ENCODE measurements at regions not wholly inside any gene's neighbourhood (a gene's known extent, or its start where the extent isn't known, plus 50 kb on each side); places are given as distances from the start of the nearest gene placed in this dataset.

DNA sequence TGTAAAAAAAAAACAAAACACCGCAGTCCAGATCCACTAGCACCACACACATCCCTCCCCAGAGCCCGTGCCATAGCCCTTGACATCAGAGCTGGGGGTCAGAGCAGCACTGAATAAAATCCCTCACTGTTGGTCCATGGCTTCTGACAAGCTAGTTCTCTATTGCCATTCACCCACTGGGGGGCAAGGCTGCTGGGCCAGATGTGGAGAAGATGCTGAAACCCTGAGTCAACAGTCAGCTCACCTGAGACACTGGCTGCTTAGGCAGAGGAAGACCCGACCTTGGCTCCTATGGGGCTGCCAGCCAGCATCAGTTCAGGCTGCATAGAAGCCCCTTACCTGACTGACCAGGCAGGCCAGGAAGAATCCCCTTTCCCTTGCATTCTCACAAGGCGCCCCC, 228.2 kb downstream of the SOX9 start:
- TF ChIP-seq, protein P1, sequence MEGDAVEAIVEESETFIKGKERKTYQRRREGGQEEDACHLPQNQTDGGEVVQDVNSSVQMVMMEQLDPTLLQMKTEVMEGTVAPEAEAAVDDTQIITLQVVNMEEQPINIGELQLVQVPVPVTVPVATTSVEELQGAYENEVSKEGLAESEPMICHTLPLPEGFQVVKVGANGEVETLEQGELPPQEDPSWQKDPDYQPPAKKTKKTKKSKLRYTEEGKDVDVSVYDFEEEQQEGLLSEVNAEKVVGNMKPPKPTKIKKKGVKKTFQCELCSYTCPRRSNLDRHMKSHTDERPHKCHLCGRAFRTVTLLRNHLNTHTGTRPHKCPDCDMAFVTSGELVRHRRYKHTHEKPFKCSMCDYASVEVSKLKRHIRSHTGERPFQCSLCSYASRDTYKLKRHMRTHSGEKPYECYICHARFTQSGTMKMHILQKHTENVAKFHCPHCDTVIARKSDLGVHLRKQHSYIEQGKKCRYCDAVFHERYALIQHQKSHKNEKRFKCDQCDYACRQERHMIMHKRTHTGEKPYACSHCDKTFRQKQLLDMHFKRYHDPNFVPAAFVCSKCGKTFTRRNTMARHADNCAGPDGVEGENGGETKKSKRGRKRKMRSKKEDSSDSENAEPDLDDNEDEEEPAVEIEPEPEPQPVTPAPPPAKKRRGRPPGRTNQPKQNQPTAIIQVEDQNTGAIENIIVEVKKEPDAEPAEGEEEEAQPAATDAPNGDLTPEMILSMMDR (IDR thresholded peaks at IDR 0.05; ENCODE audit: low read length) = no peak
- TF ChIP-seq EZH2phosphoT487 (IDR thresholded peaks at IDR 0.05; ENCODE audit: low read length) (no peak), EZH2 (optimal IDR thresholded peaks at IDR 0.05; ENCODE audit: low read depth, low read length) (no peak)
